ENCODE measurements at regions not wholly inside any gene's neighbourhood (a gene's known extent, or its start where the extent isn't known, plus 50 kb on each side); places are given as distances from the start of the nearest gene placed in this dataset.

- H3K36me3 ChIP-seq (replicated peaks in 1 of 2) = no peaks in the 10 kb centered on the region
- 61 to 84% (median 77%) methylated on average over 1 of the region's 1 CpG for WGBS, 4 donors
- DNase-seq = no peak
- no peaks in the 10 kb centered on the region for H3K4me1 ChIP-seq (replicated peaks in 1 of 2)
- no peaks in the 10 kb centered on the region for H3K27me3 ChIP-seq
- no peak for TF ChIP-seq CTCF (IDR thresholded peaks at IDR 0.05)
- no peak for TF ChIP-seq POLR2A (IDR thresholded peaks at IDR 0.05)
- intact Hi-C loops (cut with DNase I) = no loop called here
- no peak overlapping the region for H3K4me3 ChIP-seq
- H3K27ac ChIP-seq = no peak overlapping the region
- H3K9me3 ChIP-seq (replicated peaks in 1 of 3) = no peaks in the 10 kb centered on the region
These were observed 86.1 kb upstream of the TCF21 start for GRCh38 chr6:133802861-133803260.

- TF ChIP-seq POLR2A (IDR thresholded peaks at IDR 0.05) (no peak), CTCF (IDR thresholded peaks at IDR 0.05) (no peak)
- intact Hi-C loops (cut with DNase I) = no loop called here
- Histone ChIP-seq H3K36me3 (replicated peaks in 1 of 2) (no peaks in the 10 kb centered on the region), H3K27ac (no peak overlapping the region), H3K9me3 (replicated peaks in 1 of 3) (no peaks in the 10 kb centered on the region), H3K4me3 (no peak overlapping the region), H3K4me1 (replicated peaks in 1 of 2) (no peaks in the 10 kb centered on the region), H3K27me3 (no peaks in the 10 kb centered on the region)
- 55 to 68% (median 62%) methylated on average over 1 of the region's 1 CpG for WGBS, 4 donors
- DNase-seq = peak in 2 of 7 donors; percentile 1 to 22
These were observed 84.6 kb upstream of the TCF21 start for GRCh38 chr6:133804265-133804664.

- no peaks in the 10 kb centered on the region for H3K27me3 ChIP-seq
- intact Hi-C loops (cut with DNase I) = no loop called here
- no peaks in the 10 kb centered on the region for H3K36me3 ChIP-seq (replicated peaks in 1 of 2)
- H3K4me1 ChIP-seq (replicated peaks in 1 of 2) = no peaks in the 10 kb centered on the region
- 55 to 63% (median 61%) methylated on average over 2 of the region's 2 CpGs for WGBS, 4 donors
- H3K27ac ChIP-seq = no peak overlapping the region
- DNase-seq = no peak
- no peaks in the 10 kb centered on the region for H3K9me3 ChIP-seq (replicated peaks in 1 of 3)
- no peak overlapping the region for H3K4me3 ChIP-seq
- no peak for TF ChIP-seq POLR2A (IDR thresholded peaks at IDR 0.05)
- no peak for TF ChIP-seq CTCF (IDR thresholded peaks at IDR 0.05)
These were observed 83.0 kb upstream of the TCF21 start for GRCh38 chr6:133805876-133806275.

- Histone ChIP-seq H3K4me3 (no peak overlapping the region), H3K27me3 (no peaks in the 10 kb centered on the region), H3K36me3 (replicated peaks in 1 of 2) (no peaks in the 10 kb centered on the region), H3K4me1 (replicated peaks in 1 of 2) (no peaks in the 10 kb centered on the region), H3K27ac (no peak overlapping the region), H3K9me3 (replicated peaks in 1 of 3) (no peaks in the 10 kb centered on the region)
- TF ChIP-seq POLR2A (IDR thresholded peaks at IDR 0.05) (no peak), CTCF (IDR thresholded peaks at IDR 0.05) (no peak)
- DNase-seq = no peak
- WGBS, 4 donors = 67 to 85% (median 75%) methylated on average over 1 of the region's 1 CpG
- intact Hi-C loops (cut with DNase I) = no loop called here
These were observed 82.4 kb upstream of the TCF21 start for GRCh38 chr6:133806382-133807140.

Measured in adrenal gland (tissue), 9 donors.